Mammary epithelial cell (primary cell): ENCODE measurements at regions not wholly inside any gene's neighbourhood (a gene's known extent, or its start where the extent isn't known, plus 50 kb on each side); places are given as distances from the start of the nearest gene placed in this dataset.

Experiments used
- EZH2 ChIP-seq: IDR thresholded peaks from 2 replicates; pipeline ENCODE4 v1.6.1; 2012; ENCODE audit warnings: low read length, inconsistent platforms, borderline replicate concordance
- TF ChIP-seq, protein P1 (sequence below), 2 donors: IDR thresholded peaks in 1 of 2; conservative IDR thresholded peaks in 1 of 2; 2 replicates each; pipeline ENCODE4 v1.5.1; 2011 to 2012; ENCODE audit warnings: inconsistent platforms in 2 of 2, low read length in 2 of 2, mild to moderate bottlenecking in 2 of 2, control low read depth in 1 of 2, low read depth in 1 of 2; ENCODE audit not compliant: insufficient read depth in 1 of 2; ENCODE audit errors: extremely low read depth in 1 of 2

DNA sequence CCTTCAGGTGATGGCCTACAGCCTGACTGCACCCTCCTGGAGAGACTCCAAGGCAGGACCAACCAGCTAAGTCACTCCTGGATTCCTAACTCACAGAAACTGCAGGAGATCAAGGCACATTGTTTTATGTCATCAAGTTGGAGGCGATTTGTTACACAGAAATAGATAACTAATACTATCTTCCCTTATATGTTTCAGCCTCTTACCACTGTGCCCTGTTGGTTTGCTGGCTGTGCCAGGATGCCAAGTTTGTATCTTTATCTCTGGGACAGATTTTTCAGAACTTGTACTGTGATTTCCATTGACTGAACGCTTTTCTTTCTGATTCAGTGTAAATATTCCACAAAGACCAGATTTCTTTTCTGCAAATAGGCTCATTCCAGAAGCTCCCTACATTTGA is 76.2 kb upstream of the OPCML start:
- TF ChIP-seq, protein P1, sequence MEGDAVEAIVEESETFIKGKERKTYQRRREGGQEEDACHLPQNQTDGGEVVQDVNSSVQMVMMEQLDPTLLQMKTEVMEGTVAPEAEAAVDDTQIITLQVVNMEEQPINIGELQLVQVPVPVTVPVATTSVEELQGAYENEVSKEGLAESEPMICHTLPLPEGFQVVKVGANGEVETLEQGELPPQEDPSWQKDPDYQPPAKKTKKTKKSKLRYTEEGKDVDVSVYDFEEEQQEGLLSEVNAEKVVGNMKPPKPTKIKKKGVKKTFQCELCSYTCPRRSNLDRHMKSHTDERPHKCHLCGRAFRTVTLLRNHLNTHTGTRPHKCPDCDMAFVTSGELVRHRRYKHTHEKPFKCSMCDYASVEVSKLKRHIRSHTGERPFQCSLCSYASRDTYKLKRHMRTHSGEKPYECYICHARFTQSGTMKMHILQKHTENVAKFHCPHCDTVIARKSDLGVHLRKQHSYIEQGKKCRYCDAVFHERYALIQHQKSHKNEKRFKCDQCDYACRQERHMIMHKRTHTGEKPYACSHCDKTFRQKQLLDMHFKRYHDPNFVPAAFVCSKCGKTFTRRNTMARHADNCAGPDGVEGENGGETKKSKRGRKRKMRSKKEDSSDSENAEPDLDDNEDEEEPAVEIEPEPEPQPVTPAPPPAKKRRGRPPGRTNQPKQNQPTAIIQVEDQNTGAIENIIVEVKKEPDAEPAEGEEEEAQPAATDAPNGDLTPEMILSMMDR (conservative IDR thresholded peaks at IDR 0.05 in 1 of 2, IDR thresholded peaks at IDR 0.05 in 1 of 2; ENCODE audit: extremely low read depth in 1 of 2, insufficient read depth in 1 of 2, low read depth in 1 of 2, low read length in 2 of 2), result no peak
- no peak for TF ChIP-seq EZH2
